HuH-7.5 (cell line): ENCODE measurements at regions not wholly inside any gene's neighbourhood (a gene's known extent, or its start where the extent isn't known, plus 50 kb on each side); places are given as distances from the start of the nearest gene placed in this dataset.

Experiments
- DNase-seq: peaks from one replicate; pipeline ENCODE4 v3.0.0; 2011; ENCODE audit warnings: low spot score

GRCh38 chr1:229093238-229093540 lies 177.7 kb upstream of the RAB4A start:
- no peak for DNase-seq

DNA sequence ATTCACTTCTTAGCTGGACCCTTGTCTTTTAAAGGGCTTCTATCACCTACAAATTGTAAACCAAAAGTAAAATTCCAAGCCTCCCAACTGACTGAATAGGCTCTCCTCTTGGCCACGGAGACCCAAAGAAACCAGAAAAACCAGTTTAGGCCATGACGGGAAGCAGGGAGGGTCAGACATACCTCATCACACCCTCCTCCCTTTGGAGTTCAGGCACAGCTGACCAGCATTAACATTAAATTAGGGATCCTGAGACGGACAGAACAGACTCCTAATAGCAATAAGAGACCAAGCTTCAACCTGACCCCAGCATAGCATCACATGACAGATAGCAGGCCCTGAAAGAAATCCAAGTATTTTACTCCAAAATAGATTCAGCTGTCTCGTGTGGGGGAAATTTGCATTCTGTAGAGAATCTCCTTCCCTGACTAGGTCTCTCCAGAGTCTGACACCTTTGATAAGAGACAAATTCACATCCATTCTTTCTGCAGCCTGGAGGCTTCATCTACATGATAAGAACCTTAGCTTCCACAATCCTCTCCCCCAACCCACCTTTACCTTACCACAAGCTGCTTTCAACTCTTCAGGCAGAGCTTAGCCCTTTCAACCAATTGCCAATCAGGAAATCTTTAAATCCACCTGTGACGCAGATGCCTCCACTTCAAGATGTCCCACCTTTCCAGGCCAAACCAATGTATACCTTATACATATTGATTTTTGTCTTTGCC lies 177.1 kb upstream of the RAB4A start:
- no peak for DNase-seq

- no peak for DNase-seq
Observed at GRCh38 chr1:229094476-229095311, 176.2 kb upstream of the RAB4A start.

DNA sequence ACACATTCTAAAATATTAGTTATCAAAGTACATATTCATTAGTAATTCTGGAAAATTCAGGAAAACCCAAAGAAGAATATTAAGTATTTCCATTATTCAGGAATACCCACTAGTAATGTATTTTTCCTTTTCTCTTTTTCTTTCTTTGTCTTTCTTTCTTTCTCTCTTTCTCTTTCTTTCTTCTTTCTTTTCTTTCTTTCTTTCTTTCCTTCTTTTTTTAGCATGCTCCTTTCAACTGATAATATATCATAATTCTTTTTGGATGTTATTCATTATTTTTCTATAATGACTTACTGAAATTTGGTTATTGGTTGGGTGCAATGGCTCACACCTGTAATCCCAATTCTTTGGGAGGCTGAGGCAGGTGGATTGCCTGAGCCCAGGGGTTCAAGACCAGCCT lies 175.6 kb upstream of the RAB4A start:
- DNase-seq: no peak

- no peak for DNase-seq
Observed at GRCh38 chr1:229097356-229097755, 173.6 kb upstream of the RAB4A start.

DNA sequence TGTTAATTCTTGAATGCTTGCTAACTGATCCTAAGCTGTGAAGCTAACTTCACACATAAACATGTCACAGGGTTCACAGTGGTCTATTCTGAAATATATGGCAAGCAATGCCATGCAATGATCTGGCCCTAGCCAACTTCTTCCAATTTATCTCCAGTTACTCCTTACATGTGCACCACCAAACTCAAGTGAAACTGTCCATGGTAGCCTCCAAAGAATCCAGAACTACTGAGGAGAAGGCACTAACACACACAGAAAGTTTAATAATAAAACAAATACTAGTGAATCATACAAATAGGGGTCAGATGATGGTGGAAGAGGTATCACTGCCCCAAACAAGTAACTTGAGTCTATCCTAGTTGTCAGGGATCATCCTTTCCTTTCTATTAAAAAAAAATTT lies 172.6 kb upstream of the RAB4A start:
- no peak for DNase-seq

DNA sequence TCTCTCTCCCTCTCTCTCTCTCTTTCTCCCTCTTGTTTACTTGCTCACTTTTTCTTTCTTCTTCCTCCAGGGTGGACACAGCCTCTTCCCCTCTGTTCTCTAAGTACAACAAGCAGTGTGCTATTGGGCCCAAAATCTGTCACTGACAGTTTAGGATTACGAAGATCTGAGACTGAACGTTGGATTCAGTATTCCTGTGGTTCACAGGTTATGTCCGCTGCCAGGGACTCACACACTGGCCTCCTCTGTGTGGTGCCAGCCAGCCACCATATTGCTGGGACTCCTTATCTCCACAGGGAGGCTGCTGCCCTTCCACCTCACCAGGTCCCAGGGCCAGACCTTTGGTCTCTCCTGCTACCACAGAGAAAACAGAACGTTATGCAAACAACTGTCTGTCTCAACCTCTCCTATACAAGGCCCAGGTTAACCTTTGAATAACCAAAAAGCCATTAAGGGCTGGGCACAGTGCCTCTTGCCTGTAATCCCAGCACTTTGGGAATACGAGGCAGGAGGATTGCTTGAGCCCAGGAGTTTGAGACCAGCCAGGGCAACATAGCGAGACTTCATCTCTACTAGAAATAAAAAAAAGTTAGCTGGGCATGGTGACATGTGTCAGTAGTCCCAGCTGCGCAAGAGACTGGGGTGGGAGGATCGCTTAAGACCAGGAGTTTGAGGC lies 171.9 kb upstream of the RAB4A start:
- DNase-seq: peak; percentile 76

GRCh38 chr1:229101011-229101871 lies 169.7 kb upstream of the RAB4A start:
- no peak for DNase-seq

GRCh38 chr1:229102741-229103391 lies 168.0 kb upstream of the RAB4A start:
- DNase-seq: no peak

GRCh38 chr1:229104654-229105053 lies 166.3 kb upstream of the RAB4A start:
- DNase-seq: no peak

DNA sequence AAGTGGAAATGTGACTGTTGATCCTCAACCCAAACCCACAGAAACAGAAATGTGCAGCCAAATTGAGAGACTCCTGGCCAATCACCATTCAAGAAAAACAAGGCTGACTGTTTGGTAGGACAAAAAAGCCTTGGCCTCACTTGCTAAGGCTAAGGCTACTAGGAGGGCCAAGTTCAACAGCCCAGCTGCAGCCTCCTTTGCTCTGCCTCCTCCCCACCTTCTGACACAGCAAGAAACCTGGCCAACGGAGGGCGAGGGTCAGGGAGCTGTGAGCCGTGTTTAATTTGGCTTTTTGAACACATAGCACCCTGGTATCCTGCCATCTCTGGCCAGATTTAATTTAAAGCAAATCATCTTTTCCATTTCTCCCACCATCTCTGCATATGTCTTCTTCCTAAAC lies 165.8 kb upstream of the RAB4A start:
- no peak for DNase-seq

DNA sequence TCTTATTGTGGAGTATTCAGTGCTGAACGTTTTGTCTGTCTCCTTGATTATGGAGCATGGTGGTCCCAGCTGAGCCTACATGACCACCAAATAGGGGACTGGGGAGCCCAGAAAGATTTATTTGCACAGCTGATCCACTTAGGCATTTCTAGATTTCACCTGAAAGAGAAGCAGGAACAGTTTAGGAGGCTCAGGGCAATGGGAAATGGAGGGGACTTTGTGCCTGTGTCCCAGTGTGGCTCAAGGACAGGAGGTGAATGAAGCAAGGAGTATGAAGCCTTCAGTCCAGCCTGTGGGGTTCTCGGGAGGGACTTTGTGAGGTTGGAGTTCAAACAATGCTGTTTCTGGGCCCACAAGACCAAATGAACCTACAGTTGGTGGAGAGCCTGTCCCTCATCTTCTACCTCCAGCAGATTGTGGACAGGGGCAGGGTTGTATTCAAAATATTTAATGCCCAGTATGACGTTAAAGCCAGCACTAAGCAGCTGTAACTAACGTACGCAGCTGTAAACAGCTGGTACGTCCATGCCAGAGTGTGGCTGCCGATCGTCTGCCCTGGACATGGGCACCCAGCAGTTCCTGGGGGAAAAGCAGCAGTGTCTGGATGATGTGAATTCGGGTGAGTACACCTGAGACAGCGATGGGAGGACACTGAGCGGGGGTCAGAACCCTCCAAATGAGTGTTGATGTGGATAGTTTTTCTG lies 164.9 kb upstream of the RAB4A start:
- no peak for DNase-seq

DNA sequence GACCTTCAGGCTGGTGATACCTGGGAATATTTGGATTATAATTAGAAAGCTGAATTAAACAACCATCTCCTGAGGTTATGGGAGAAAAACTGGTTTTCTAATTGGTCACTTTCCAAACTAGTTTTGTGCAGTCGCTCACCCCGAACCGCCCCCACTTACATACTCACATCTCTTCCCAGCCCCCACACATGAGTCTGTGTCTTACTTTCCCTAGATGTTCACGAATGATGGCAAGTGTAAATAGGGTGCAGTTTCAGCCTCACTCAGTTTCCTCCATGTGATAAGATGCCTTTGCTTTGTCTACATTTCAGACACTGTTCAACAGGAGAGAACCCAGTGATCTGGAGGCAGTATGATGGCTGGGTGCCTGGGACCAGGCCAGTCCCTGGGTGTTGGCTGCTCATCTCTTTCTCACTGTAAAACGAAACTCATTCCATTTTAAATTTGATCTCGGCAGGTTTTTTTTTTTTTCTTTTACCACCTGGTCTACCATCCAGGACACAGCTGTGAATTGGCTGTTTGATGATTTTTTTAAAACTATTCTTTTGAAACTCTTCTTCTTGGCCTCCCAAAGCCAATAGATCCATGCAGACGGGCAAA lies 164.3 kb upstream of the RAB4A start:
- no peak for DNase-seq

DNA sequence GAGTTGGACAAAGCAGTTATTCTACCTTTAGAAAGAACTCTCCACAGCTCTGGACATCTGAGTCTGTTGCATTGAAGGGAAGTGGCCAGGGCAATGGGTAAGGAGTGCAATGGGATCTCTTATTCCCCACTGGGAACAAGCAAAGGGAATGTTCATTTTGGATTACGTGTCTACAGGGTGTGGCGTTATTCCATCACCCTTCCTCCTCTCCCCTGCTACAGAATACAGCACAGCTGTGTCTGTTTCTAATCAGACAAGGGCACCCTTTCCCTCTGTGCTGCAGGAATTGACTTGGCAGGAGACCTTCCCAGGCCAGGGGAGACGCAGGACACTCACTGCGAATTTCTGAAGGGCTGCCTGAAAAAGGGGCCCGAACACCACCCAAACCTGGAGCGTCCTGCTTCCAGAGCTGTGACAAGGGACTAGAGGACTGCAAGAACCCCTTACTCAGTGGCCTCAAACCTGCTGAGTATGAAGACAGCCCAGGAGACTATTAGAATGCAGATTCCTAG lies 163.6 kb upstream of the RAB4A start:
- DNase-seq: no peak

DNA sequence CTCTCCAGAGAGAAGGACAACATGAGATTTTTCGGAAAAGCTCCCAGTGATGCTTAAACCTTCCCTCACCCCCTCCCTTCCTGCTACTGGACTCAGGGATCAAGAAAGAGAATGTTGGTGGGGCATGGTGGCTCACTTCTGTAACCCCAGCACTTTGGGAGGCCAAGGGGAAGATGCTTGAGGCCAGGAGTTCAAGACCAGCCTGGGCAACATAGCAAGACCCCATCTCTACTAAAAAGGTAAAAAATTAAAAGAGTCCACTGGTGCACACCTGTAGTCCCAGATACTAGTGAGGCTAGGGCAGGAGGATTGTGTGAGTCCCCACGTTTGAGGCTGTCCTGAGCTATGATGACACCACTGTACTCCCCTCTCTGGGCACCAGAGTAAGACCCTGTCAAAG lies 162.9 kb upstream of the RAB4A start:
- DNase-seq: no peak

- no peak for DNase-seq
Observed at GRCh38 chr1:229108598-229109201, 162.2 kb upstream of the RAB4A start.

DNA sequence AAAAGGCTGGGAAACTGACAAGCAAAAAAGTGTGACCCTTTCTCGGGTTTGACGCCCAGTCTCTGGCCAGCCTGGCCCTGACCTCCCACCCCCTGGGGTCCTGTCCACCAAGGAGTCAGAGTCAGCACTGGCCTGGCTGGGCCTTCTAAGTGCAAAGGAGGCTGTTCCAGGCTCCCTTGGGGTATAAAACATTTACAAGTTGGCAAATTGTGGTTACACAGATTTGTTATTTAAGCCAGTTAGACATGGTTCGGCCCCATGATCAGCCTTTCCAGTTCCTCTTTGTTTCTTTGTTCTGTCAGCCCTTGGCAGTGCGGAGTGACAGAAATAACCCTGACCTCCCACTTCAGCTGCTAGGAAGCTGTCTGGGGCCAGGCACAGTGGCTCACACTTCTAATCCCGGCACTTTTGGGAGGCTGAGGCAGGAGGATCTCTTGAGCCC lies 161.6 kb upstream of the RAB4A start:
- no peak for DNase-seq

GRCh38 chr1:229110986-229111385 lies 159.9 kb upstream of the RAB4A start:
- DNase-seq: no peak

DNA sequence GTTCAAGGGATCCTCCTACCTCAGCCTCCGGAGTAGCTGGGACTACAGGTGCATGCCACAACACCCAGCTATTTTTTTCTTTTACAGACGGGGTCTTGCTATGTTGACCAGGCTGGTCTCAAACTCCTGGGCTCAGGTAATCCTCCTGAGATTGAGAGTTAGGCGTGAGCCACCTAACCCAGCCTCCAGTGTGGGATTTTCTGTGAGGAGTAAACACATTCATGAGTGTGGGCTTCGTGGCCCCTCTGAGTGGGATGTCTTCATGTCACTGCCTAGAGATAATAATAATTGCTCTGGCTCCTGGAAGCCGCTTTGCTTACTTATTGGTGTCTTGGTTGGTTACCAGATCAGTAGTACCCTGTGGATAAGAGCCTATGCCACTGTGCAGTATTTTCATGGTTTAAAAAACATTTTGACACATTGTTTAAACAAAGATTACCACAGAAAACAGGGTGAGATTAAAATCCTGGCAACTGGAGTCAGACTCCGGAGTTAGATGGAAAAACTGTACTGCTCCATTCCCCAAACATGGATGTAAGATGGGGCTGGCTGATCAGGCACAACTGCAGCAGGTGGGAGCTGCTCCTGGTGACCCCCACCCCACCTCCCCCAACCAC lies 159.1 kb upstream of the RAB4A start:
- DNase-seq: no peak
